ENCODE measurements at regions not wholly inside any gene's neighbourhood (a gene's known extent, or its start where the extent isn't known, plus 50 kb on each side); places are given as distances from the start of the nearest gene placed in this dataset.

DNA sequence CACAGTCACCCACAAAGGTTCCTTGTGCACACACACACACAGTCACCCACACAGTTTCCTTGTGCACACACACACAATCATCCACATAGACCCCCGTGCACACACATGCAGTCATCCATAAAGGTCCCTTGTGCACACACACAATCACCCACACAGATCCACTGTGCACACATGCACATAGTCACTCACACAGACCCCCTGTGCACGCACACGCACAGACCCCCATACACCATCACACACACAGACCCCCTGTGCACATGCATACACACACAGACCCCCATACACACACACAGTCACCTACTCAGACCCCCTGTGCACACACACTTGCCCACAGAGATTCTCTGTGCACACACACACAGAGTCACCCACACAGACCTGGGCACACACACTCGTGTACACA, 107.1 kb downstream of the HSPH1 start:
- H3K4me1 Mint-ChIP-seq (ENCODE audit: low read depth, unreplicated experiment), result peaks cover 24% of the 10 kb centered on the region
- H3K9me3 Mint-ChIP-seq (ENCODE audit: unreplicated experiment), result peaks cover 9% of the 10 kb centered on the region
- no peaks in the 10 kb centered on the region for H3K36me3 Mint-ChIP-seq (ENCODE audit: unreplicated experiment)
- H3K27me3 Mint-ChIP-seq (ENCODE audit: unreplicated experiment), result peaks cover 3% of the 10 kb centered on the region
- H3K4me3 Mint-ChIP-seq (ENCODE audit: unreplicated experiment), result no peak overlapping the region
- no peak overlapping the region for H3K27ac Mint-ChIP-seq (ENCODE audit: unreplicated experiment)
- no peak for DNase-seq
- TF ChIP-seq, protein P1, sequence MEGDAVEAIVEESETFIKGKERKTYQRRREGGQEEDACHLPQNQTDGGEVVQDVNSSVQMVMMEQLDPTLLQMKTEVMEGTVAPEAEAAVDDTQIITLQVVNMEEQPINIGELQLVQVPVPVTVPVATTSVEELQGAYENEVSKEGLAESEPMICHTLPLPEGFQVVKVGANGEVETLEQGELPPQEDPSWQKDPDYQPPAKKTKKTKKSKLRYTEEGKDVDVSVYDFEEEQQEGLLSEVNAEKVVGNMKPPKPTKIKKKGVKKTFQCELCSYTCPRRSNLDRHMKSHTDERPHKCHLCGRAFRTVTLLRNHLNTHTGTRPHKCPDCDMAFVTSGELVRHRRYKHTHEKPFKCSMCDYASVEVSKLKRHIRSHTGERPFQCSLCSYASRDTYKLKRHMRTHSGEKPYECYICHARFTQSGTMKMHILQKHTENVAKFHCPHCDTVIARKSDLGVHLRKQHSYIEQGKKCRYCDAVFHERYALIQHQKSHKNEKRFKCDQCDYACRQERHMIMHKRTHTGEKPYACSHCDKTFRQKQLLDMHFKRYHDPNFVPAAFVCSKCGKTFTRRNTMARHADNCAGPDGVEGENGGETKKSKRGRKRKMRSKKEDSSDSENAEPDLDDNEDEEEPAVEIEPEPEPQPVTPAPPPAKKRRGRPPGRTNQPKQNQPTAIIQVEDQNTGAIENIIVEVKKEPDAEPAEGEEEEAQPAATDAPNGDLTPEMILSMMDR (IDR thresholded peaks at IDR 0.05; ENCODE audit: partially characterized antibody, unreplicated experiment), result no peak

DNA sequence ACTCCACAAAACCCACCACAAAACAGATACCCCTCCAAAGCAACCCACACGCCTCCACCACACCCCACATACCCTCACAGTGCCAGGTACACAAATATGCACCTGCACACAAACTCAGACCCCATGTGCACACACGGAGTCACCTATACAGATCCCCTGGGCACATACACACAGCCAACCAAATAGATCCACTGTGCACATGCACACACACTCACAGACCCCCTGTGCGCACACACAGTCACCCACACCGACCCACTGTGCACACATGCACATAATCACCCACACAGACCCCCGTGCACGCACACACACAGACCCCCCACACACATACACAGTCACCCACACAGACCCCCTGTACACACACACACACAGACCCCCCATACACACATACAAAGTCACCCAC, 107.8 kb downstream of the HSPH1 start:
- Mint-ChIP-seq H3K4me1 (ENCODE audit: low read depth, unreplicated experiment) (peaks cover 24% of the 10 kb centered on the region), H3K4me3 (ENCODE audit: unreplicated experiment) (no peak overlapping the region), H3K36me3 (ENCODE audit: unreplicated experiment) (no peaks in the 10 kb centered on the region)

DNA sequence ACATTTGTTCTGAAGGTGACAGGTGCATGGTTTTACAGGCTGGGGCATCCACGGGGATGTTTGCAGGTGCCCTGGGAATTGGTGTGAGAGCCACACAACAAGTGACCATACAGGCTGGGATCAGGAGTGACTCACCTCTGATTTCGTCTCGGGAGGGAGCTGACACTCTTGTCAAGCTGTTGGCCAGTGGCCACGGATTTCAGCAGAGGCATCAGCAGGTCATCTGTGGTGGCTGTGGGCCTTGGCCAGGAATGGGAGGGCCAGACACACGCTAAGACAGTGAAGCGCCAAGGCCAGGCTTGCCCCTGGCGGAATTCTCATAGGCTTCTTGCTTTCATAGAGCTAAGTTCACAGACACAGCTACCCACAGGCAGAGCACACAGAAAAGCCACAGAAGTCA, 108.6 kb downstream of the HSPH1 start:
- Mint-ChIP-seq H3K27ac (ENCODE audit: unreplicated experiment) (no peak overlapping the region), H3K36me3 (ENCODE audit: unreplicated experiment) (no peaks in the 10 kb centered on the region), H3K4me3 (ENCODE audit: unreplicated experiment) (no peak overlapping the region), H3K4me1 (ENCODE audit: low read depth, unreplicated experiment) (peaks cover 24% of the 10 kb centered on the region), H3K9me3 (ENCODE audit: unreplicated experiment) (peaks cover 9% of the 10 kb centered on the region), H3K27me3 (ENCODE audit: unreplicated experiment) (peaks cover 3% of the 10 kb centered on the region)
- DNase-seq, result no peak
- TF ChIP-seq, protein P1 (IDR thresholded peaks at IDR 0.05; ENCODE audit: partially characterized antibody, unreplicated experiment), result no peak

More for the DNA sequence above, 107.8 kb downstream of the HSPH1 start:
- peaks cover 9% of the 10 kb centered on the region for H3K9me3 Mint-ChIP-seq (ENCODE audit: unreplicated experiment)
- H3K27me3 Mint-ChIP-seq (ENCODE audit: unreplicated experiment), result peaks cover 3% of the 10 kb centered on the region
- TF ChIP-seq, protein P1 (IDR thresholded peaks at IDR 0.05; ENCODE audit: partially characterized antibody, unreplicated experiment), result no peak
- no peak overlapping the region for H3K27ac Mint-ChIP-seq (ENCODE audit: unreplicated experiment)
- no peak for DNase-seq

DNA sequence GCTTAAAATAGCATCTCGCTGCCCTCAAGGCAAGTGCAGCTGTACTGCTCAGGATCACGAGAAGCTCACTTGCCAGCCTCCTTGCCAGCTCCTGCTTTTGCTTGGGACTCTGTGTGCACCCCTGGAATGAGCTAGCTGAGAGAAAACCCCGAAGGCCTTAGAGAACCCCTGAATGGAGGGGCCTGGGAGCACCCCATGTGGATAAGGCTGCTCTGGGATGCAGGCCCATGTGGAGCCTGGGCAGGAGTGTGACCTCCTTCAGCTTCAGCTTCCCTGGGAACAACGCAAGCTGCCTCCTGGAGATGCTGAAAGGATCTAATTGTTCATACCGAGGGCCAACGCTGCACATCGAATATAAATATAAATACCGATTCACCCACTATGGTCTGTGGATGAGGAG, 109.2 kb downstream of the HSPH1 start:
- Mint-ChIP-seq H3K36me3 (ENCODE audit: unreplicated experiment) (no peaks in the 10 kb centered on the region), H3K4me1 (ENCODE audit: low read depth, unreplicated experiment) (peaks cover 24% of the 10 kb centered on the region), H3K9me3 (ENCODE audit: unreplicated experiment) (peaks cover 9% of the 10 kb centered on the region), H3K27ac (ENCODE audit: unreplicated experiment) (no peak overlapping the region), H3K4me3 (ENCODE audit: unreplicated experiment) (no peak overlapping the region), H3K27me3 (ENCODE audit: unreplicated experiment) (peaks cover 3% of the 10 kb centered on the region)
- TF ChIP-seq, protein P1 (IDR thresholded peaks at IDR 0.05; ENCODE audit: partially characterized antibody, unreplicated experiment), result no peak
- DNase-seq, result no peak

DNA sequence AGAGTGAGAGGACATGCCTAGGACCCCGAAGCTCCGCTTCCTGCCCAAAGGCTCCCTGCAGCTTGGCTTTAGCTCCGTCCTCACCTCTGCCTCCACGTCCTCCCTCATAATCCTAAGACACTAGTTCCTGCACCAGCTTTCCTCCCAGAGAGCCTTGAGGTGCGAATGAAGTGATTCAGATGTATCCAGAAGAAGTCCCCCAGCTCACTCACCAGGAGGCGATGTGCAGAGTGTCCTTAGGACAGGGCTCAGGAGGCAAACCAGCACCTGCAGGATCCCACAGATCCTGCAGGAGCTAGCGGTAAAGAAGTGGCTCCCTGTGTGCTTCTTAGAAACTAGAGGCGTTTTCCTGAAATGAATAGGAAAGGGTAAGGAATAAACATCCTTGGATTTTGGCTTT, 109.7 kb downstream of the HSPH1 start:
- peak overlapping the region; percentile 7 for H3K27ac Mint-ChIP-seq (ENCODE audit: unreplicated experiment)
- H3K4me1 Mint-ChIP-seq (ENCODE audit: low read depth, unreplicated experiment), result peaks cover 24% of the 10 kb centered on the region
- H3K27me3 Mint-ChIP-seq (ENCODE audit: unreplicated experiment), result peaks cover 3% of the 10 kb centered on the region
- peaks cover 9% of the 10 kb centered on the region for H3K9me3 Mint-ChIP-seq (ENCODE audit: unreplicated experiment)
- no peak for DNase-seq
- H3K4me3 Mint-ChIP-seq (ENCODE audit: unreplicated experiment), result no peak overlapping the region
- H3K36me3 Mint-ChIP-seq (ENCODE audit: unreplicated experiment), result no peaks in the 10 kb centered on the region
- TF ChIP-seq, protein P1 (IDR thresholded peaks at IDR 0.05; ENCODE audit: partially characterized antibody, unreplicated experiment), result no peak

Measured in glutamatergic neuron (in vitro differentiated cells).